ENCODE measurements at regions not wholly inside any gene's neighbourhood (a gene's known extent, or its start where the extent isn't known, plus 50 kb on each side); places are given as distances from the start of the nearest gene placed in this dataset.

DNA sequence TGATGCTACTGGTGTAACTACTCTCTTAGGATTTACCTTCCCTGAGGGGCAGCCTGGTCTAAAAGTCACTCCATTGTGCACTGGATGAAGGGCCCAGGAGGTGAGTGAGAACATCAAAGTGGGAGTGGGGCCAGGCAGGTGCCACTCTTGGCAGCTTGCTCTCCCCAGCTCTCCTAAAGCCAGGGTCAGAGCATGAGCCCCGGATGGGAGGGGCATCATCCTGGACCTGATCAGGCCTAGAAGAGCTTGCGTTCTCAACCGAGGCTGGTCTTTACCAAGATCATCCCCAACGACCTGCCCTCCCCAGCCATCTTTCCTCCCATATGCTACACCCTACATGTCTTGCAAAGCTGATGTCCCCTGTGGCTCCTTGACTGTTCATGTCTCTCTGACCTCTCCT, 87.1 kb downstream of the AIPL1 start (continued):
- TF ChIP-seq, protein P1, sequence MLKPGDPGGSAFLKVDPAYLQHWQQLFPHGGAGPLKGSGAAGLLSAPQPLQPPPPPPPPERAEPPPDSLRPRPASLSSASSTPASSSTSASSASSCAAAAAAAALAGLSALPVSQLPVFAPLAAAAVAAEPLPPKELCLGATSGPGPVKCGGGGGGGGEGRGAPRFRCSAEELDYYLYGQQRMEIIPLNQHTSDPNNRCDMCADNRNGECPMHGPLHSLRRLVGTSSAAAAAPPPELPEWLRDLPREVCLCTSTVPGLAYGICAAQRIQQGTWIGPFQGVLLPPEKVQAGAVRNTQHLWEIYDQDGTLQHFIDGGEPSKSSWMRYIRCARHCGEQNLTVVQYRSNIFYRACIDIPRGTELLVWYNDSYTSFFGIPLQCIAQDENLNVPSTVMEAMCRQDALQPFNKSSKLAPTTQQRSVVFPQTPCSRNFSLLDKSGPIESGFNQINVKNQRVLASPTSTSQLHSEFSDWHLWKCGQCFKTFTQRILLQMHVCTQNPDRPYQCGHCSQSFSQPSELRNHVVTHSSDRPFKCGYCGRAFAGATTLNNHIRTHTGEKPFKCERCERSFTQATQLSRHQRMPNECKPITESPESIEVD (tag by site-specific recombination; IDR thresholded peaks at IDR 0.05), result no peak
- no peak for TF ChIP-seq ZNF530 (tag by site-specific recombination; IDR thresholded peaks at IDR 0.05; ENCODE audit: low read depth)

DNA sequence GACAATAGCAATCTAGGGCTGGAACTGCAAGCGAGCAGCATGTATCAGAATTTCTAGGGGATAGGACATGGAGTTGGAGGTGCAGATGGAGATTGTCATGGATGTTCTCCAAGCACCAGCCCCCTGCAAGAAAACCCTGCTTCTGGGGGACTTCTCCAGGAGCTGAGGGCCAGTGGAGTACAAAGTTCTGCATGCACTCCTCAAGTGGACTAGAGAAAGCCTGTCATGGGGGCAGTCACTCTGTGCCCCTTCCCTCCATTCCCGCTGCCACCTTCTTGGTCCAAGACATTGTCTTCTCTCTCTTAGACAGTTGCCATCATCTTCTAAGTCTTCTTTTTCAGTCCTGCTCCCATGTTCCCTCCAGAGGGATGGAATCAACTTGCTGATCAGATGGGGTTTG, 87.9 kb downstream of the AIPL1 start:
- Histone ChIP-seq H3K36me3 (ENCODE audit: control insufficient read depth in 2 of 2, insufficient read depth in 1 of 2, low read length in 2 of 2) (no peaks in the 10 kb centered on the region), H3K27ac (ENCODE audit: extremely low read depth, low read depth, low read length) (no peak overlapping the region), H3K4me1 (ENCODE audit: control insufficient read depth, insufficient read depth, low read length) (no peaks in the 10 kb centered on the region), H3K4me3 (ENCODE audit: low read depth, low read length) (no peak overlapping the region), H3K9me3 (ENCODE audit: control insufficient read depth, insufficient read depth, low read depth, low read length) (no peaks in the 10 kb centered on the region)
- TF ChIP-seq, protein P2, sequence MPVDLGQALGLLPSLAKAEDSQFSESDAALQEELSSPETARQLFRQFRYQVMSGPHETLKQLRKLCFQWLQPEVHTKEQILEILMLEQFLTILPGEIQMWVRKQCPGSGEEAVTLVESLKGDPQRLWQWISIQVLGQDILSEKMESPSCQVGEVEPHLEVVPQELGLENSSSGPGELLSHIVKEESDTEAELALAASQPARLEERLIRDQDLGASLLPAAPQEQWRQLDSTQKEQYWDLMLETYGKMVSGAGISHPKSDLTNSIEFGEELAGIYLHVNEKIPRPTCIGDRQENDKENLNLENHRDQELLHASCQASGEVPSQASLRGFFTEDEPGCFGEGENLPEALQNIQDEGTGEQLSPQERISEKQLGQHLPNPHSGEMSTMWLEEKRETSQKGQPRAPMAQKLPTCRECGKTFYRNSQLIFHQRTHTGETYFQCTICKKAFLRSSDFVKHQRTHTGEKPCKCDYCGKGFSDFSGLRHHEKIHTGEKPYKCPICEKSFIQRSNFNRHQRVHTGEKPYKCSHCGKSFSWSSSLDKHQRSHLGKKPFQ (tag by site-specific recombination; IDR thresholded peaks at IDR 0.05), result no peak
- TF ChIP-seq ZNF146 (tag by site-specific recombination; IDR thresholded peaks at IDR 0.05), result no peak
- TF ChIP-seq ZBTB20 (tag by site-specific recombination; IDR thresholded peaks at IDR 0.05), result no peak
- TF ChIP-seq ZNF654 (tag by site-specific recombination; IDR thresholded peaks at IDR 0.05; ENCODE audit: low read depth), result no peak
- no peak for TF ChIP-seq ZNF624 (tag by site-specific recombination; IDR thresholded peaks at IDR 0.05)
- TF ChIP-seq OSR2 (tag by site-specific recombination; IDR thresholded peaks at IDR 0.05), result no peak
- TF ChIP-seq, protein P3, sequence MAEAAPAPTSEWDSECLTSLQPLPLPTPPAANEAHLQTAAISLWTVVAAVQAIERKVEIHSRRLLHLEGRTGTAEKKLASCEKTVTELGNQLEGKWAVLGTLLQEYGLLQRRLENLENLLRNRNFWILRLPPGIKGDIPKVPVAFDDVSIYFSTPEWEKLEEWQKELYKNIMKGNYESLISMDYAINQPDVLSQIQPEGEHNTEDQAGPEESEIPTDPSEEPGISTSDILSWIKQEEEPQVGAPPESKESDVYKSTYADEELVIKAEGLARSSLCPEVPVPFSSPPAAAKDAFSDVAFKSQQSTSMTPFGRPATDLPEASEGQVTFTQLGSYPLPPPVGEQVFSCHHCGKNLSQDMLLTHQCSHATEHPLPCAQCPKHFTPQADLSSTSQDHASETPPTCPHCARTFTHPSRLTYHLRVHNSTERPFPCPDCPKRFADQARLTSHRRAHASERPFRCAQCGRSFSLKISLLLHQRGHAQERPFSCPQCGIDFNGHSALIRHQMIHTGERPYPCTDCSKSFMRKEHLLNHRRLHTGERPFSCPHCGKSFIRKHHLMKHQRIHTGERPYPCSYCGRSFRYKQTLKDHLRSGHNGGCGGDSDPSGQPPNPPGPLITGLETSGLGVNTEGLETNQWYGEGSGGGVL (tag by site-specific recombination; IDR thresholded peaks at IDR 0.05), result no peak
- TF ChIP-seq ZNF514 (tag by site-specific recombination; IDR thresholded peaks at IDR 0.05), result no peak
- no peak for TF ChIP-seq KLF16 (tag by site-specific recombination; IDR thresholded peaks at IDR 0.05)
- no peak for TF ChIP-seq ZNF776 (tag by site-specific recombination; IDR thresholded peaks at IDR 0.05; ENCODE audit: borderline replicate concordance)
- TF ChIP-seq, protein P4, sequence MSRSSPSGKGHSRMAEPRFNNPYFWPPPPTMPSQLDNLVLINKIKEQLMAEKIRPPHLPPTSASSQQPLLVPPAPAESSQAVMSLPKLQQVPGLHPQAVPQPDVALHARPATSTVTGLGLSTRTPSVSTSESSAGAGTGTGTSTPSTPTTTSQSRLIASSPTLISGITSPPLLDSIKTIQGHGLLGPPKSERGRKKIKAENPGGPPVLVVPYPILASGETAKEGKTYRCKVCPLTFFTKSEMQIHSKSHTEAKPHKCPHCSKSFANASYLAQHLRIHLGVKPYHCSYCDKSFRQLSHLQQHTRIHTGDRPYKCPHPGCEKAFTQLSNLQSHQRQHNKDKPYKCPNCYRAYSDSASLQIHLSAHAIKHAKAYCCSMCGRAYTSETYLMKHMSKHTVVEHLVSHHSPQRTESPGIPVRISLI (tag by site-specific recombination; IDR thresholded peaks at IDR 0.05), result no peak
- TF ChIP-seq, protein P5, sequence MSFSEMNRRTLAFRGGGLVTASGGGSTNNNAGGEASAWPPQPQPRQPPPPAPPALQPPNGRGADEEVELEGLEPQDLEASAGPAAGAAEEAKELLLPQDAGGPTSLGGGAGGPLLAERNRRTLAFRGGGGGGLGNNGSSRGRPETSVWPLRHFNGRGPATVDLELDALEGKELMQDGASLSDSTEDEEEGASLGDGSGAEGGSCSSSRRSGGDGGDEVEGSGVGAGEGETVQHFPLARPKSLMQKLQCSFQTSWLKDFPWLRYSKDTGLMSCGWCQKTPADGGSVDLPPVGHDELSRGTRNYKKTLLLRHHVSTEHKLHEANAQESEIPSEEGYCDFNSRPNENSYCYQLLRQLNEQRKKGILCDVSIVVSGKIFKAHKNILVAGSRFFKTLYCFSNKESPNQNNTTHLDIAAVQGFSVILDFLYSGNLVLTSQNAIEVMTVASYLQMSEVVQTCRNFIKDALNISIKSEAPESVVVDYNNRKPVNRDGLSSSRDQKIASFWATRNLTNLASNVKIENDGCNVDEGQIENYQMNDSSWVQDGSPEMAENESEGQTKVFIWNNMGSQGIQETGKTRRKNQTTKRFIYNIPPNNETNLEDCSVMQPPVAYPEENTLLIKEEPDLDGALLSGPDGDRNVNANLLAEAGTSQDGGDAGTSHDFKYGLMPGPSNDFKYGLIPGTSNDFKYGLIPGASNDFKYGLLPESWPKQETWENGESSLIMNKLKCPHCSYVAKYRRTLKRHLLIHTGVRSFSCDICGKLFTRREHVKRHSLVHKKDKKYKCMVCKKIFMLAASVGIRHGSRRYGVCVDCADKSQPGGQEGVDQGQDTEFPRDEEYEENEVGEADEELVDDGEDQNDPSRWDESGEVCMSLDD (tag by site-specific recombination; IDR thresholded peaks at IDR 0.05), result no peak
- TF ChIP-seq ZNF366 (tag by site-specific recombination; conservative IDR thresholded peaks at IDR 0.05), result no peak
- TF ChIP-seq ZNF169 (tag by site-specific recombination; IDR thresholded peaks at IDR 0.05), result no peak
- TF ChIP-seq, protein P6, sequence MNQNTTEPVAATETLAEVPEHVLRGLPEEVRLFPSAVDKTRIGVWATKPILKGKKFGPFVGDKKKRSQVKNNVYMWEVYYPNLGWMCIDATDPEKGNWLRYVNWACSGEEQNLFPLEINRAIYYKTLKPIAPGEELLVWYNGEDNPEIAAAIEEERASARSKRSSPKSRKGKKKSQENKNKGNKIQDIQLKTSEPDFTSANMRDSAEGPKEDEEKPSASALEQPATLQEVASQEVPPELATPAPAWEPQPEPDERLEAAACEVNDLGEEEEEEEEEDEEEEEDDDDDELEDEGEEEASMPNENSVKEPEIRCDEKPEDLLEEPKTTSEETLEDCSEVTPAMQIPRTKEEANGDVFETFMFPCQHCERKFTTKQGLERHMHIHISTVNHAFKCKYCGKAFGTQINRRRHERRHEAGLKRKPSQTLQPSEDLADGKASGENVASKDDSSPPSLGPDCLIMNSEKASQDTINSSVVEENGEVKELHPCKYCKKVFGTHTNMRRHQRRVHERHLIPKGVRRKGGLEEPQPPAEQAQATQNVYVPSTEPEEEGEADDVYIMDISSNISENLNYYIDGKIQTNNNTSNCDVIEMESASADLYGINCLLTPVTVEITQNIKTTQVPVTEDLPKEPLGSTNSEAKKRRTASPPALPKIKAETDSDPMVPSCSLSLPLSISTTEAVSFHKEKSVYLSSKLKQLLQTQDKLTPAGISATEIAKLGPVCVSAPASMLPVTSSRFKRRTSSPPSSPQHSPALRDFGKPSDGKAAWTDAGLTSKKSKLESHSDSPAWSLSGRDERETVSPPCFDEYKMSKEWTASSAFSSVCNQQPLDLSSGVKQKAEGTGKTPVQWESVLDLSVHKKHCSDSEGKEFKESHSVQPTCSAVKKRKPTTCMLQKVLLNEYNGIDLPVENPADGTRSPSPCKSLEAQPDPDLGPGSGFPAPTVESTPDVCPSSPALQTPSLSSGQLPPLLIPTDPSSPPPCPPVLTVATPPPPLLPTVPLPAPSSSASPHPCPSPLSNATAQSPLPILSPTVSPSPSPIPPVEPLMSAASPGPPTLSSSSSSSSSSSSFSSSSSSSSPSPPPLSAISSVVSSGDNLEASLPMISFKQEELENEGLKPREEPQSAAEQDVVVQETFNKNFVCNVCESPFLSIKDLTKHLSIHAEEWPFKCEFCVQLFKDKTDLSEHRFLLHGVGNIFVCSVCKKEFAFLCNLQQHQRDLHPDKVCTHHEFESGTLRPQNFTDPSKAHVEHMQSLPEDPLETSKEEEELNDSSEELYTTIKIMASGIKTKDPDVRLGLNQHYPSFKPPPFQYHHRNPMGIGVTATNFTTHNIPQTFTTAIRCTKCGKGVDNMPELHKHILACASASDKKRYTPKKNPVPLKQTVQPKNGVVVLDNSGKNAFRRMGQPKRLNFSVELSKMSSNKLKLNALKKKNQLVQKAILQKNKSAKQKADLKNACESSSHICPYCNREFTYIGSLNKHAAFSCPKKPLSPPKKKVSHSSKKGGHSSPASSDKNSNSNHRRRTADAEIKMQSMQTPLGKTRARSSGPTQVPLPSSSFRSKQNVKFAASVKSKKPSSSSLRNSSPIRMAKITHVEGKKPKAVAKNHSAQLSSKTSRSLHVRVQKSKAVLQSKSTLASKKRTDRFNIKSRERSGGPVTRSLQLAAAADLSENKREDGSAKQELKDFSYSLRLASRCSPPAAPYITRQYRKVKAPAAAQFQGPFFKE (tag by site-specific recombination; IDR thresholded peaks at IDR 0.05; ENCODE audit: borderline replicate concordance), result no peak
- TF ChIP-seq, protein P7, sequence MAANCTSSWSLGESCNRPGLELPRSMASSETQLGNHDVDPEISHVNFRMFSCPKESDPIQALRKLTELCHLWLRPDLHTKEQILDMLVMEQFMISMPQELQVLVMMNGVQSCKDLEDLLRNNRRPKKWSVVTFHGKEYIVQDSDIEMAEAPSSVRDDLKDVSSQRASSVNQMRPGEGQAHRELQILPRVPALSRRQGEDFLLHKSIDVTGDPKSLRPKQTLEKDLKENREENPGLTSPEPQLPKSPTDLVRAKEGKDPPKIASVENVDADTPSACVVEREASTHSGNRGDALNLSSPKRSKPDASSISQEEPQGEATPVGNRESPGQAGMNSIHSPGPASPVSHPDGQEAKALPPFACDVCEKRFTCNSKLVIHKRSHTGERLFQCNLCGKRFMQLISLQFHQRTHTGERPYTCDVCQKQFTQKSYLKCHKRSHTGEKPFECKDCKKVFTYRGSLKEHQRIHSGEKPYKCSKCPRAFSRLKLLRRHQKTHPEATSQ (tag by site-specific recombination; IDR thresholded peaks at IDR 0.05), result no peak
- TF ChIP-seq ZNF221 (tag by site-specific recombination; IDR thresholded peaks at IDR 0.05; ENCODE audit: borderline replicate concordance), result no peak
- no peak for TF ChIP-seq ZNF837 (tag by site-specific recombination; IDR thresholded peaks at IDR 0.05)
- TF ChIP-seq KLF10 (tag by site-specific recombination; IDR thresholded peaks at IDR 0.05), result no peak
- ChIA-PET POLR2A (no interaction called here), CTCF (no interaction called here)
